ENCODE measurements at regions not wholly inside any gene's neighbourhood (a gene's known extent, or its start where the extent isn't known, plus 50 kb on each side); places are given as distances from the start of the nearest gene placed in this dataset.
"Not testable (repeated sequence)": the region's sequence is repeated elsewhere in the genome, so short reads cannot be mapped to it uniquely, and the experiment has no call there.

GRCh38 chr20:19026901-19027644 lies 185.4 kb upstream of the SLC24A3 start:
- no peak for DNase-seq

- DNase-seq, result no peak
Observed at GRCh38 chr20:19027971-19028370, 184.5 kb upstream of the SLC24A3 start.

- DNase-seq, result no peak
Observed at GRCh38 chr20:19041787-19042186, 170.7 kb upstream of the SLC24A3 start.

- no peak for DNase-seq
Observed at GRCh38 chr20:19045371-19045770, 167.1 kb upstream of the SLC24A3 start.

GRCh38 chr20:19047040-19047950 lies 165.1 kb upstream of the SLC24A3 start:
- no peak for DNase-seq

- no peak for DNase-seq
Observed at GRCh38 chr20:19047951-19048296, 164.5 kb upstream of the SLC24A3 start.

- DNase-seq, result no peak
Observed at GRCh38 chr20:19048995-19049501, 163.4 kb upstream of the SLC24A3 start.

GRCh38 chr20:19049514-19049913 lies 162.9 kb upstream of the SLC24A3 start:
- no peak for DNase-seq

- DNase-seq, result no peak
Observed at GRCh38 chr20:19056909-19057308, 155.5 kb upstream of the SLC24A3 start.

- not testable (repeated sequence) for DNase-seq
Observed at GRCh38 chr20:19064788-19065187, 147.7 kb upstream of the SLC24A3 start.

GRCh38 chr20:19067986-19068385 lies 144.5 kb upstream of the SLC24A3 start:
- no peak for DNase-seq

GRCh38 chr20:19070026-19070425 lies 142.4 kb upstream of the SLC24A3 start:
- no peak for DNase-seq

- DNase-seq, result no peak
Observed at GRCh38 chr20:19070681-19071445, 141.6 kb upstream of the SLC24A3 start.

GRCh38 chr20:19071446-19071725 lies 141.1 kb upstream of the SLC24A3 start:
- DNase-seq, result no peak

- DNase-seq, result no peak
Observed at GRCh38 chr20:19071902-19072498, 140.4 kb upstream of the SLC24A3 start.

- DNase-seq, result no peak
Observed at GRCh38 chr20:19072988-19073387, 139.5 kb upstream of the SLC24A3 start.

GRCh38 chr20:19073584-19074218 lies 138.7 kb upstream of the SLC24A3 start:
- DNase-seq, result peak; percentile 56

GRCh38 chr20:19074356-19074755 lies 138.1 kb upstream of the SLC24A3 start:
- DNase-seq, result no peak

GRCh38 chr20:19074828-19075516 lies 137.5 kb upstream of the SLC24A3 start:
- DNase-seq, result peak; percentile 66

GRCh38 chr20:19077370-19078220 lies 134.8 kb upstream of the SLC24A3 start:
- no peak for DNase-seq

Measured in islet precursor cell (in vitro differentiated cells).